Spinal cord (tissue), 9 donors: ENCODE measurements at regions not wholly inside any gene's neighbourhood (a gene's known extent, or its start where the extent isn't known, plus 50 kb on each side); places are given as distances from the start of the nearest gene placed in this dataset.

Source experiments
- DNase-seq, 6 donors: peaks; one replicate each; pipeline versions ENCODE4 v3.0.0 to v3.0.0-alpha.2; 2013 to 2015; ENCODE audit warnings: low spot score in 6 of 6, low read depth in 4 of 6
- H3K27ac ChIP-seq: one replicate; pipeline ENCODE4 v1.5.1; 2013; ENCODE audit warnings: low read depth, low read length, control low read depth
- H3K27me3 ChIP-seq: one replicate; pipeline ENCODE4 v1.6.1; 2013; ENCODE audit warnings: low read length; ENCODE audit not compliant: control insufficient read depth, insufficient read depth
- H3K36me3 ChIP-seq: one replicate; pipeline ENCODE4 v1.6.1; 2013; ENCODE audit warnings: low read length; ENCODE audit not compliant: control insufficient read depth, insufficient read depth
- H3K4me1 ChIP-seq: one replicate; pipeline ENCODE4 v1.6.1; 2013; ENCODE audit warnings: low read length; ENCODE audit not compliant: control insufficient read depth, insufficient read depth
- H3K4me3 ChIP-seq: one replicate; pipeline ENCODE4 v1.5.1; 2013; ENCODE audit warnings: low read depth, low read length, control low read depth
- H3K9me3 ChIP-seq: one replicate; pipeline ENCODE4 v1.6.1; 2013; ENCODE audit warnings: low read length; ENCODE audit not compliant: control insufficient read depth, insufficient read depth
- WGBS: methylation state at CpG from one replicate; pipeline ENCODE4 v1.1.5; 2013; ENCODE audit warnings: missing lambda C conversion rate; ENCODE audit not compliant: insufficient coverage; 5-methylcytosine and 5-hydroxymethylcytosine counted together
- donor health status: healthy.

GRCh38 chrX:74231625-74232024, 72.4 kb upstream of the ZCCHC13 start:
- WGBS, result no CpG with 5 or more reads among the region's 5 CpGs
- no peak for DNase-seq
- no peaks in the 10 kb centered on the region for H3K4me1 ChIP-seq
- no peaks in the 10 kb centered on the region for H3K27me3 ChIP-seq
- H3K27ac ChIP-seq, result no peak overlapping the region
- H3K36me3 ChIP-seq, result no peaks in the 10 kb centered on the region
- no peak overlapping the region for H3K4me3 ChIP-seq
- H3K9me3 ChIP-seq, result no peaks in the 10 kb centered on the region

DNA sequence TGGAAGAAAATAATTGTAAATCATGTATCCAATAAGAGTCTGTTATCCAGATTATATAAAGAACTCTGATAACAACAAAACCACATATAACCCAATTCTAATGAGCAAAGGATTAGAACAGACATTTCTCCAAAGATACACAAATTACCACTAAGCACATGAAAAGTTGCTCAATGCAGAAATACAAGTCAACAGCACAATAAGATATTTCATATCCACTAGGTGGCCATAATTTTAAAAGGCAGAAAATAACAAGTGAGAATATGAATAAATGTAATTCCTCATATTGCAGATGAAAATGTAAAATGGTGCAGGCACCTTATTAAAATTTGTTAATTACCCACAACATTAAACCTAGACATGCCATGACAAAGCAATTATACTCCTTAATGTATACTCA, 73.9 kb upstream of the ZCCHC13 start:
- H3K27ac ChIP-seq, result no peak overlapping the region
- no peaks in the 10 kb centered on the region for H3K4me1 ChIP-seq
- H3K27me3 ChIP-seq, result no peaks in the 10 kb centered on the region
- H3K4me3 ChIP-seq, result no peak overlapping the region
- DNase-seq, result peak in 1 of 6 donors; percentile 3
- H3K9me3 ChIP-seq, result peaks cover 2% of the 10 kb centered on the region
- peaks cover 2% of the 10 kb centered on the region for H3K36me3 ChIP-seq

DNA sequence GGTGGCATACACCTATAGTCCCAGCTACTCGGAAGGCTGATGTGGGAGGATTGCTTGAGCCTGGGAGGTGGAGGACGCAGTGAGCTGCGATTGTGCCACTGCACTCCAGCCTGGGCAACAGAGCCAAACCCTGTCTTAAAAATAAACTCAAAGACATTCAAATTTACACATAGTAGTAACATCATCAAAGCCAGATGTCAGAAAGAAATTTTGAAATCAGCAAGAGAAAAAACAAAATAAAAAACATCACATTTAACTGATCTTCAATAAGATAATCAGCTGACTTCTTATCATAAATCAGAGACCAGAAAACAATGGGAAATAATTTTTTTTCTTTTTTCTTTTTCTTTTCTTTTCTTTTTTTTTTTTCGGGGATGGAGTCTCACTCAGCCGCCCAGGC, 78.9 kb upstream of the ZCCHC13 start:
- Histone ChIP-seq H3K36me3 (peaks cover 7% of the 10 kb centered on the region), H3K27ac (no peak overlapping the region), H3K9me3 (peaks cover 2% of the 10 kb centered on the region), H3K27me3 (no peaks in the 10 kb centered on the region), H3K4me3 (no peak overlapping the region), H3K4me1 (no peaks in the 10 kb centered on the region)
- no peak for DNase-seq
- no CpG with 5 or more reads among the region's 5 CpGs for WGBS

DNA sequence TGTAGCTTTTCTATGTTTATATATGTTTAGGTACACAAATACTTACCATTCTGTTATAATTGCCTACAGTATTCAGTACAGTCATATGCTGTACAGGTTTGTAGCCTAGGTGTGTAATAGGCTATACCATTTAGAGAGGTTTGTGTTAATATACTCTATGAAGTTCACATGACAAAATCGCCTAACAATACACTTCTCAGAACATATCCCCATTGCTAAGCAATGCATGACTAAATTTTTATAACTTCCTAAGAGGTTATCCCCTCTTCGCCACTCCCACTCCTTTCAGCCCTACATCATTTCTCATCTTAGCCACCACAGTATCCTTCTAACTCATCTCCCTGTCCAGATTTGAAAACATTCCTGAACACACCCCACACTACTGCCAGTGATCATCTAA, 83.7 kb upstream of the ZCCHC13 start:
- Histone ChIP-seq H3K4me3 (no peak overlapping the region), H3K27me3 (no peaks in the 10 kb centered on the region), H3K4me1 (no peaks in the 10 kb centered on the region), H3K27ac (no peak overlapping the region), H3K36me3 (peaks cover 5% of the 10 kb centered on the region), H3K9me3 (no peaks in the 10 kb centered on the region)
- DNase-seq, result no peak
- WGBS, result 50% methylated on average over 2 of the region's 2 CpGs

GRCh38 chrX:74218895-74219294, 85.1 kb upstream of the ZCCHC13 start:
- WGBS, result 93% methylated on average over 1 of the region's 1 CpG
- Histone ChIP-seq H3K9me3 (no peaks in the 10 kb centered on the region), H3K36me3 (peaks cover 2% of the 10 kb centered on the region), H3K27me3 (no peaks in the 10 kb centered on the region), H3K27ac (no peak overlapping the region), H3K4me1 (no peaks in the 10 kb centered on the region), H3K4me3 (no peak overlapping the region)
- DNase-seq, result no peak

DNA sequence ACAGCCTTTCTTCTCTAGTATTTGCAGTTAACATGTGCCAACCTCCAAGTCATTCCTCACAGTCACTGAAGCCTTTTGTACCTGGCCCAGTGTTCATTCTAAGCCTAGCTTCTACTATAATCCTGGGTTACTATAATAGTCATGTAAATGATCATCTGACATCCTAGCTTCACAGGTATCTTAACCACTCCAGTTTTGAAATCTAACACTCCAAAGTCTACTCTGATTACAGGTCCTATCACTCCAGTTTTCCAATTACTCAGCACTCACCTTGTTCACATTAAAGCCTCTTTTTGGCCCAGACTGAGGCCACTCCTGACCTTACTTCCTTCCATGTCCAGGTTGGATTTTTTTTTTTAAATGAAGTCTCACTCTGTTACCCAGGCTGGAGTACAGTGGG, 87.6 kb upstream of the ZCCHC13 start:
- H3K27ac ChIP-seq, result no peak overlapping the region
- no peak for DNase-seq
- H3K4me3 ChIP-seq, result no peak overlapping the region
- peaks cover 4% of the 10 kb centered on the region for H3K27me3 ChIP-seq
- no peaks in the 10 kb centered on the region for H3K36me3 ChIP-seq
- no peaks in the 10 kb centered on the region for H3K9me3 ChIP-seq
- H3K4me1 ChIP-seq, result no peaks in the 10 kb centered on the region

DNA sequence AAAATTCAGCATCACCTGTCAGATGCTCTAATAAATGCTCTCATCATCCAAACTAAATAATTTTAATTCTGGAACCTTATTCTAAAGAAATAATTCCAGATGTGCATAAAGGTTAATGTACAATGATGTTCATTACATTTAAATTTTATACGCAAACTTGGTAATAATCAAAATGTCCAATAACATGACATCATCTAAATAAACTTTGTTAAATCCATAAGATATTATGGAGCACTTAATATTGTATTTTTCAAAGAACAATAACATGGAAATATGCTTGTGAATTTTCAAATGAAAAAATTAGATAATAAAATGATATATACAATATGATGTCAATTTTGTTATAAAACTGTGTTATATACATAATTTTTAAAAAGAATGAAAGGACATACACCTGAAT, 92.1 kb upstream of the ZCCHC13 start:
- Histone ChIP-seq H3K9me3 (no peaks in the 10 kb centered on the region), H3K36me3 (peaks cover 2% of the 10 kb centered on the region), H3K27me3 (peaks cover 4% of the 10 kb centered on the region), H3K4me3 (no peak overlapping the region), H3K27ac (no peak overlapping the region), H3K4me1 (no peaks in the 10 kb centered on the region)
- no peak for DNase-seq
- WGBS, result no CpG with 5 or more reads among the region's 1 CpG

DNA sequence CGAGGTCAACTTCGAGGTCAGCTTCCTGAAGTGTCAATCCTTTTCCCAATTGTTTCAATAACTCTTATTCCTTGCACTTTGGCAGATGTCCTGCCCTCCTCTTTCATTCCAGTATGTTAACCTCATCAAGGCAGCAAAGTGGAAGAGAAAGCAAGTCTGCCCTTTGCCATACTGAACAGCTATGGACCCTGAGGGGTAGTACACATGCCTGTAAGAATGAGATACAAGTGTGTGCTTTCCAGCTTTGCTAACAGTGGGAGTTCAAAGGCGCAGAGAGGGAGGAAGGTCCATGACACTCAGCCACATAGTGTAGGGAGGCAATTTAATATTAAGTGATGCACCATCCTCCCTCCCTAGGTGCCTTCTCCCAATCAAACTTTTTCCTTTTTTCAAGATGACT, 96.4 kb upstream of the ZCCHC13 start:
- no peaks in the 10 kb centered on the region for H3K9me3 ChIP-seq
- H3K4me1 ChIP-seq, result no peaks in the 10 kb centered on the region
- H3K27me3 ChIP-seq, result no peaks in the 10 kb centered on the region
- DNase-seq, result no peak
- peaks cover 2% of the 10 kb centered on the region for H3K36me3 ChIP-seq
- 100% methylated on average over 2 of the region's 3 CpGs for WGBS
- H3K27ac ChIP-seq, result no peak overlapping the region
- no peak overlapping the region for H3K4me3 ChIP-seq

DNA sequence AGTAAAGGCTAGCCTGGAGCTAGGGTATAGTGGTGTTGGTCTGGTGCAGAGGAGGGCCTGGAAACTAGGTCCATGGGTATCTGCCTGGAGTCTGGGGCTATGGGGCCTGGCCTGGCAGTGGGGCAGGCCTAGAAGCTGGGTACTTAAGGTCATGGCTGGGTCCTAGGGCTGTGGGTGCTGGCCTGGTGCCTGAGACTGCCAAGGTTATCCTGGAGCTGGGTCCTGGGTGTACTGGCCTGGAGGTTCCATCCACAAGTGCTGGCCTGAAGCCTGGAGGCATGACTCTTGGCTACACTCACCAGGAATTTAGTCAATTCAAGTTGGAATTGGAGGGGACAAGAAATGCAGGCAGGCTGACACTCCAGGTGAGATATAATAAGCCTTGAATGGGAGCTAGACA, 108.4 kb upstream of the ZCCHC13 start:
- Histone ChIP-seq H3K27me3 (no peaks in the 10 kb centered on the region), H3K36me3 (peaks cover 5% of the 10 kb centered on the region), H3K27ac (no peak overlapping the region), H3K4me3 (no peak overlapping the region), H3K4me1 (no peaks in the 10 kb centered on the region), H3K9me3 (no peaks in the 10 kb centered on the region)
- no peak for DNase-seq

- H3K4me3 ChIP-seq, result no peak overlapping the region
- no peak overlapping the region for H3K27ac ChIP-seq
- no peaks in the 10 kb centered on the region for H3K27me3 ChIP-seq
- no peaks in the 10 kb centered on the region for H3K4me1 ChIP-seq
- WGBS, result 88% methylated on average over 2 of the region's 2 CpGs
- H3K9me3 ChIP-seq, result no peaks in the 10 kb centered on the region
- peaks cover 5% of the 10 kb centered on the region for H3K36me3 ChIP-seq
- DNase-seq, result no peak
These were observed 108.9 kb upstream of the ZCCHC13 start for GRCh38 chrX:74195120-74195519.

- H3K4me3 ChIP-seq, result no peak overlapping the region
- no peaks in the 10 kb centered on the region for H3K4me1 ChIP-seq
- no peak overlapping the region for H3K27ac ChIP-seq
- no CpG with 5 or more reads among the region's 3 CpGs for WGBS
- peaks cover 3% of the 10 kb centered on the region for H3K27me3 ChIP-seq
- H3K36me3 ChIP-seq, result no peaks in the 10 kb centered on the region
- H3K9me3 ChIP-seq, result no peaks in the 10 kb centered on the region
- no peak for DNase-seq
These were observed 116.8 kb upstream of the ZCCHC13 start for GRCh38 chrX:74187211-74187610.
